GM23248 (cell line): ENCODE measurements at regions not wholly inside any gene's neighbourhood (a gene's known extent, or its start where the extent isn't known, plus 50 kb on each side); places are given as distances from the start of the nearest gene placed in this dataset.

ENCODE experiments used
- EZH2 ChIP-seq: fragments of 200-600 bp; sonication (generic); IDR thresholded peaks from 2 replicates; pipeline ENCODE4 v1.6.1; 2018; ENCODE audit warnings: antibody characterized with exemption, mild to moderate bottlenecking; ENCODE audit not compliant: insufficient read depth, poor library complexity, severe bottlenecking
- EZH2phosphoT487 ChIP-seq: fragments of 200-600 bp; sonication (generic); IDR thresholded peaks from 2 replicates; pipeline ENCODE4 v1.6.1; 2018; ENCODE audit warnings: antibody characterized with exemption, moderate library complexity, mild to moderate bottlenecking, low read depth; ENCODE audit not compliant: insufficient read depth

DNA sequence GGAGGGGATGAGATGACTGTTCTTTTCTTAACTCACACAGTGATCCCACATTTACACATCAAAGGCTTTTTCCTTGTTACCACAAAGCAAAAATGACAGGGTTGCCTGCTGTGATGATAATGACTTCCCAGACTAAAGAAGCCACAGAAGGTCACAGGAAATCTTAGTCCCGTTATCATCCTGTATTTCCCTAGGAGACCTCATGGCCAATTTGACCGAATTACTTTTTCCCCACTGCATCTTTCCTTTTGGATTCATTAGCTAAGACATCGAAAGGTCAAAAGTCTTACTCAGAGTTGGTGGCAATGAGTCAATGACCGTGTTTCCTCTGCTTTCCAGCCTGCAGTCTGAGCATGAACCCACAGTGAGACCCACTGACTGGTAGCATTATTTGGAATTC lies 130.1 kb upstream of the INHBA start:
- no peak for TF ChIP-seq EZH2
- no peak for TF ChIP-seq EZH2phosphoT487
